ENCODE measurements at regions not wholly inside any gene's neighbourhood (a gene's known extent, or its start where the extent isn't known, plus 50 kb on each side); places are given as distances from the start of the nearest gene placed in this dataset.

- TF ChIP-seq POLR2A (IDR thresholded peaks at IDR 0.05; ENCODE audit: low read depth, low read length) (no peak), SPI1 (IDR thresholded peaks at IDR 0.05; ENCODE audit: low read depth, low read length) (no peak)
Observed at GRCh38 chr4:114137984-114138383, 158.5 kb upstream of the ARSJ start.

All from GM12891 (cell line).